Endothelial cell (in vitro differentiated cells): ENCODE measurements at regions not wholly inside any gene's neighbourhood (a gene's known extent, or its start where the extent isn't known, plus 50 kb on each side); places are given as distances from the start of the nearest gene placed in this dataset.

Experiments used
- DNase-seq: peaks from one replicate; pipeline ENCODE4 v3.0.0; 2021; ENCODE audit warnings: low spot score
- H3K27ac Mint-ChIP-seq: one replicate; pipeline ENCODE4 v1.8.0; 2021; ENCODE audit warnings: mixed read lengths, inconsistent platforms; ENCODE audit not compliant: unreplicated experiment
- H3K27me3 Mint-ChIP-seq: one replicate; pipeline ENCODE4 v1.8.0; 2021; ENCODE audit warnings: mild to moderate bottlenecking, moderate library complexity, mixed read lengths, inconsistent platforms; ENCODE audit not compliant: unreplicated experiment
- H3K36me3 Mint-ChIP-seq: one replicate; pipeline ENCODE4 v1.8.0; 2021; ENCODE audit warnings: mild to moderate bottlenecking, low read depth, mixed read lengths, inconsistent platforms; ENCODE audit not compliant: unreplicated experiment
- H3K4me1 Mint-ChIP-seq: one replicate; pipeline ENCODE4 v1.8.0; 2021; ENCODE audit warnings: mild to moderate bottlenecking, mixed read lengths, inconsistent platforms; ENCODE audit not compliant: unreplicated experiment
- H3K4me3 Mint-ChIP-seq: one replicate; pipeline ENCODE4 v1.8.0; 2021; ENCODE audit warnings: mild to moderate bottlenecking, mixed read lengths, inconsistent platforms; ENCODE audit not compliant: unreplicated experiment
- H3K9me3 Mint-ChIP-seq: one replicate; pipeline ENCODE4 v1.8.0; 2021; ENCODE audit warnings: mixed read lengths, inconsistent platforms; ENCODE audit not compliant: unreplicated experiment
- TF ChIP-seq, protein P1 (sequence below): fragments of 200-600 bp; sonication (generic); IDR thresholded peaks from one replicate; pipeline ENCODE4 v1.5.0; 2021; ENCODE audit warnings: antibody characterized with exemption; ENCODE audit not compliant: unreplicated experiment

GRCh38 chr18:56139372-56139771 lies 499.0 kb downstream of the TXNL1 start:
- Mint-ChIP-seq H3K9me3 (no peaks in the 10 kb centered on the region), H3K36me3 (no peaks in the 10 kb centered on the region), H3K27me3 (no peaks in the 10 kb centered on the region), H3K27ac (no peak overlapping the region), H3K4me1 (no peaks in the 10 kb centered on the region), H3K4me3 (no peak overlapping the region)
- DNase-seq: no peak
- TF ChIP-seq, protein P1, sequence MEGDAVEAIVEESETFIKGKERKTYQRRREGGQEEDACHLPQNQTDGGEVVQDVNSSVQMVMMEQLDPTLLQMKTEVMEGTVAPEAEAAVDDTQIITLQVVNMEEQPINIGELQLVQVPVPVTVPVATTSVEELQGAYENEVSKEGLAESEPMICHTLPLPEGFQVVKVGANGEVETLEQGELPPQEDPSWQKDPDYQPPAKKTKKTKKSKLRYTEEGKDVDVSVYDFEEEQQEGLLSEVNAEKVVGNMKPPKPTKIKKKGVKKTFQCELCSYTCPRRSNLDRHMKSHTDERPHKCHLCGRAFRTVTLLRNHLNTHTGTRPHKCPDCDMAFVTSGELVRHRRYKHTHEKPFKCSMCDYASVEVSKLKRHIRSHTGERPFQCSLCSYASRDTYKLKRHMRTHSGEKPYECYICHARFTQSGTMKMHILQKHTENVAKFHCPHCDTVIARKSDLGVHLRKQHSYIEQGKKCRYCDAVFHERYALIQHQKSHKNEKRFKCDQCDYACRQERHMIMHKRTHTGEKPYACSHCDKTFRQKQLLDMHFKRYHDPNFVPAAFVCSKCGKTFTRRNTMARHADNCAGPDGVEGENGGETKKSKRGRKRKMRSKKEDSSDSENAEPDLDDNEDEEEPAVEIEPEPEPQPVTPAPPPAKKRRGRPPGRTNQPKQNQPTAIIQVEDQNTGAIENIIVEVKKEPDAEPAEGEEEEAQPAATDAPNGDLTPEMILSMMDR: no peak

- Mint-ChIP-seq H3K4me1 (no peaks in the 10 kb centered on the region), H3K27ac (no peak overlapping the region), H3K4me3 (no peak overlapping the region), H3K27me3 (no peaks in the 10 kb centered on the region), H3K36me3 (no peaks in the 10 kb centered on the region), H3K9me3 (no peaks in the 10 kb centered on the region)
- TF ChIP-seq, protein P1: no peak
- DNase-seq: no peak
These were observed 502.3 kb downstream of the TXNL1 start for GRCh38 chr18:56136105-56136504.

DNA sequence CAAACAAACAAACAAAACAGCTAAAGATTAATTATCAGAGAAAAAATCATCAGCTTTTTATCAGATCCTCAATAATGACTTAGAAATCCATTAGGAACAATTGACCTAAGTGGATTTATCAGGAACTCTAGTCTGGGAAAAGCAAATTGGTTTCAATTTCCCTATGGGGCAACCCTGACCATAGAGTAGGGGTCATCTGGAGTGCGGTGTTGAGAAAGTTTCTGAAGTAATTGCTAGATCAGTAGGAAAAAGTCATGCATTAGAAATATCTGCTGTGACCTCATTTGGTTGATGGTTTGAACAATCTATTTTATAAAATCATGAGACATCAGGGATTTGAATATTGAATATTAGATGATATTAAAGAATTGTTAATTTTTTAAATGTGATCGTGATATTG lies 507.9 kb downstream of the TXNL1 start:
- no peak overlapping the region for H3K27ac Mint-ChIP-seq

DNA sequence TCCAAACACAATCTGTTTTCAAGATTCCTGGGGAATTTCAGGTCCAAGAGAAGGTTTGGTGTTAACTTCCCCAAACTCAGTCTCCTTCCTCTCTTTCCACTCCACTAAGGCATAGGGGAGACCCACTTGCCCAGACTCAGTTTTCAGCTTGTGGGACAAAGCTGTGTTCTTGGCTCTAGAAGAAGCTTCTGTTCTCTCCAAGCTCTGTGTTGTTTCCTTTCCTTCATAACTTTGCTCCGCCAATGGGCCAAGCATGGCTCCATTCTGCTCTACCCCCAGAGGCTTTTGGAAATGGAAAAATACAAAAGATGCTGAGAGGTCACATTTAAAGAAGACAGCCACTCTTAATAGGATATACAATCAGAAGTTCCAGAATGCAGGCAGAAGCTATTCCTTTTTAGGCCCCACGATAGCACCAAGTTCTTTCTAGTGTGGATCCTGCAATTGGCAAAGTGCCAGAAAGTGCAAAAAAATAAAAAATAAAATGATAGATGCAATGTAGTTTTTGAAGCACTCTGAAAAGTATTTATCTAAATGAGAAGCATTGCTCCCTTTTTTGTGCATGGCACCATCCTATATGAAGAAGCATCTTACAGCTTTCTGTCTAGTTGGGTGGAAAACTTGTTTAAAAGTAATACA lies 510.1 kb downstream of the TXNL1 start:
- Mint-ChIP-seq H3K4me3 (peak overlapping the region; percentile 17), H3K27ac (no peak overlapping the region), H3K4me1 (no peaks in the 10 kb centered on the region), H3K36me3 (no peaks in the 10 kb centered on the region), H3K9me3 (no peaks in the 10 kb centered on the region), H3K27me3 (peaks cover 3% of the 10 kb centered on the region)
- TF ChIP-seq, protein P1: no peak
- no peak for DNase-seq

More for the DNA sequence above, 507.9 kb downstream of the TXNL1 start:
- TF ChIP-seq, protein P1: no peak
- H3K27me3 Mint-ChIP-seq: peaks cover 2% of the 10 kb centered on the region
- no peak for DNase-seq
- H3K9me3 Mint-ChIP-seq: no peaks in the 10 kb centered on the region
- no peak overlapping the region for H3K4me3 Mint-ChIP-seq
- no peaks in the 10 kb centered on the region for H3K4me1 Mint-ChIP-seq
- H3K36me3 Mint-ChIP-seq: no peaks in the 10 kb centered on the region

GRCh38 chr18:56127322-56128099 lies 510.9 kb downstream of the TXNL1 start:
- TF ChIP-seq, protein P1: no peak
- Mint-ChIP-seq H3K27me3 (peaks cover 3% of the 10 kb centered on the region), H3K36me3 (no peaks in the 10 kb centered on the region), H3K4me3 (no peak overlapping the region), H3K27ac (no peak overlapping the region), H3K4me1 (no peaks in the 10 kb centered on the region), H3K9me3 (no peaks in the 10 kb centered on the region)
- no peak for DNase-seq
